GM18861 (cell line): ENCODE measurements at regions not wholly inside any gene's neighbourhood (a gene's known extent, or its start where the extent isn't known, plus 50 kb on each side); places are given as distances from the start of the nearest gene placed in this dataset.

Source experiments
- ATAC-seq: cut with Tn5 transposase; IDR thresholded peaks from one replicate; pipeline ENCODE4 v1.9.1; 2021; ENCODE audit not compliant: unreplicated experiment

GRCh38 chr5:147162740-147163139 is 72.1 kb upstream of the STK32A start:
- ATAC-seq, result no peak

- ATAC-seq, result no peak
These were observed 67.3 kb upstream of the STK32A start for GRCh38 chr5:147167529-147167928.

- ATAC-seq, result no peak
These were observed 66.1 kb upstream of the STK32A start for GRCh38 chr5:147168578-147169327.

- peak; percentile 78 for ATAC-seq
These were observed 65.4 kb upstream of the STK32A start for GRCh38 chr5:147169399-147169798.

GRCh38 chr5:147169901-147170300 is 64.9 kb upstream of the STK32A start:
- peak; percentile 15 for ATAC-seq

- ATAC-seq, result peak; percentile 68
These were observed 64.2 kb upstream of the STK32A start for GRCh38 chr5:147170603-147171002.

GRCh38 chr5:147174671-147175265 is 60.1 kb upstream of the STK32A start:
- ATAC-seq, result no peak

GRCh38 chr5:147175516-147176097 is 59.2 kb upstream of the STK32A start:
- ATAC-seq, result no peak

- ATAC-seq, result no peak
These were observed 58.4 kb upstream of the STK32A start for GRCh38 chr5:147176422-147176821.

- no peak for ATAC-seq
These were observed 57.5 kb upstream of the STK32A start for GRCh38 chr5:147177125-147177840.

GRCh38 chr5:147179562-147180147 is 55.2 kb upstream of the STK32A start:
- no peak for ATAC-seq

GRCh38 chr5:147180751-147181150 is 54.1 kb upstream of the STK32A start:
- no peak for ATAC-seq
